ENCODE measurements at regions not wholly inside any gene's neighbourhood (a gene's known extent, or its start where the extent isn't known, plus 50 kb on each side); places are given as distances from the start of the nearest gene placed in this dataset.
"Not testable (repeated sequence)": the region's sequence is repeated elsewhere in the genome, so short reads cannot be mapped to it uniquely, and the experiment has no call there.

DNA sequence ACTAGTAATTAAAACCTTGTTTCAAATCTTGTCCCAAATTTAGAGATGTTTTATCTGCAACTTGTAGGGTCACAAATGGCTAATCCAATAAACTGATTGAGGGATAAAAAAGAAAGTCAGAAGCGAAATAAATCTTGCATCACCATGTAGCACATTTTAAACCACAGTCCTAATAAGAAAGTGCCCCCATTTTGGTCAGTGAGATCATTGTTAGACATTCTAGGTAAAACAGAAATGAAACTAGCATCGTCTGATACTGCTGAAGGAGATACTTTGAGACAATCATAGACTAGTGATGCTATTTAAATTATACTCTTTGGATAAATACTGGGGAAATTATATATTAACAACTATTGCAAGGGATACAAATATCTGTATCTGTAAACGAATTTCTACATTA is 247.9 kb downstream of the AMY1C start:
- H3K4me3 ChIP-seq (replicated peaks; ENCODE audit: low read depth, low read length): no peak overlapping the region
- TF ChIP-seq, protein P1, sequence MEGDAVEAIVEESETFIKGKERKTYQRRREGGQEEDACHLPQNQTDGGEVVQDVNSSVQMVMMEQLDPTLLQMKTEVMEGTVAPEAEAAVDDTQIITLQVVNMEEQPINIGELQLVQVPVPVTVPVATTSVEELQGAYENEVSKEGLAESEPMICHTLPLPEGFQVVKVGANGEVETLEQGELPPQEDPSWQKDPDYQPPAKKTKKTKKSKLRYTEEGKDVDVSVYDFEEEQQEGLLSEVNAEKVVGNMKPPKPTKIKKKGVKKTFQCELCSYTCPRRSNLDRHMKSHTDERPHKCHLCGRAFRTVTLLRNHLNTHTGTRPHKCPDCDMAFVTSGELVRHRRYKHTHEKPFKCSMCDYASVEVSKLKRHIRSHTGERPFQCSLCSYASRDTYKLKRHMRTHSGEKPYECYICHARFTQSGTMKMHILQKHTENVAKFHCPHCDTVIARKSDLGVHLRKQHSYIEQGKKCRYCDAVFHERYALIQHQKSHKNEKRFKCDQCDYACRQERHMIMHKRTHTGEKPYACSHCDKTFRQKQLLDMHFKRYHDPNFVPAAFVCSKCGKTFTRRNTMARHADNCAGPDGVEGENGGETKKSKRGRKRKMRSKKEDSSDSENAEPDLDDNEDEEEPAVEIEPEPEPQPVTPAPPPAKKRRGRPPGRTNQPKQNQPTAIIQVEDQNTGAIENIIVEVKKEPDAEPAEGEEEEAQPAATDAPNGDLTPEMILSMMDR (IDR thresholded peaks at IDR 0.05; ENCODE audit: low read depth, low read length, missing control alignments): no peak
- no peak for DNase-seq (ENCODE audit: extremely low read depth, low read depth)

DNA sequence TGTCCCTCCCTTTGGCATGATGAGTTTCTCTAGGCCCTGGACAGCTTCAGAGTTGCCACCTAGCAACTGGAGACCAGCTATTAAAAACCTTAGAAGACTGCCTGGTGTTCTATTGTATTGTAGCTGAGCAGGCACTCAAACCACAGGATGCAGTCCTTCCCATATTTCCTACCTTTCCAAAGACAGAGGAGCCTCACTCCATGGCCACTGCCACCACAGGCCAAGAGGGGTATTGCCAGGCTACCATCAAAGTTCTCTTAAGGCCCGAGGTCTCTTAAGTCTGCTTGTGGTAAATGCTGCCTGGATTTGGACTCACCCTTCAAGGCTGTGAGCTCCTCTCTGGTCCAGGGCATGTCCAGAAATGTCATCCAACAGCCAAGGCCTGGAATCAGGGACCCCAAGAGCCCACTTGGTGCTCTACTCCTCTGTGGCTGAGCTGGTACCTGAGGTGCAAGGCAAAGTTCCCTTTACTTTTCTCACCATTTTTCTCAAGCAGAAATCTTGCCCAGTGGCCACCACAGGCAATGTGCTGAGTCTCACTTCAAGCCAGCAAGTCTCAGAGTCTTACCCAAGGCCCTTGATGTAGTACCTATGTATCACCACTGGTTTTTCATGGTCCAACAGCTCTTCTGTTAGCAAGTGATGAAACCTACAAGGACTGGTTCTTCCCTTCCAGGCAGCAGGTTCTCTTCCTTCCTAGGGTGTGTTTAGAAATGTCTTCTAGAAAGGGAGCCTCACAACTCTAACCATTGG is 269.4 kb downstream of the AMY1C start:
- TF ChIP-seq, protein P1 (IDR thresholded peaks at IDR 0.05; ENCODE audit: low read depth, low read length, missing control alignments): no peak
- no peak overlapping the region for H3K4me3 ChIP-seq (replicated peaks; ENCODE audit: low read depth, low read length)
- no peak for DNase-seq (ENCODE audit: extremely low read depth, low read depth)

DNA sequence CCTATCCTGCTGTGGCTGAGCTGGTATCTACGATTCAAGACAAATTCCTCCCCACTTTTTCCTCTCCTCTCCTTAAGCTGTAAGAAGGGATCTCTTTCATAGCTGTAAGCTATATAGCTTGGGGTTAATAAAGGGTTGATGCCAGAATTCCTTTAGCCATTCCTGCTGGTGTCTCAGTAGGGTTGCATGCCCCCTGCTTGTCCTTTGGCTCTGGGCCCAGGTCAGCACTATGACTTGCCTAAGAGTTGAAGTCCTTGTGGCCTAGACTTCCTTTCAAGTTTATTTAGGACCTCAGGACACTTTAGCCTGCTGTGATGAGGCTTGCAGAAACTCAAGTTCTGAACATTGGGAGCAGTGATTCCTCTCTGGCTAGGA is 270.0 kb downstream of the AMY1C start:
- TF ChIP-seq, protein P1 (IDR thresholded peaks at IDR 0.05; ENCODE audit: low read depth, low read length, missing control alignments): no peak
- no peak for DNase-seq (ENCODE audit: extremely low read depth, low read depth)
- H3K4me3 ChIP-seq (replicated peaks; ENCODE audit: low read depth, low read length): no peak overlapping the region

DNA sequence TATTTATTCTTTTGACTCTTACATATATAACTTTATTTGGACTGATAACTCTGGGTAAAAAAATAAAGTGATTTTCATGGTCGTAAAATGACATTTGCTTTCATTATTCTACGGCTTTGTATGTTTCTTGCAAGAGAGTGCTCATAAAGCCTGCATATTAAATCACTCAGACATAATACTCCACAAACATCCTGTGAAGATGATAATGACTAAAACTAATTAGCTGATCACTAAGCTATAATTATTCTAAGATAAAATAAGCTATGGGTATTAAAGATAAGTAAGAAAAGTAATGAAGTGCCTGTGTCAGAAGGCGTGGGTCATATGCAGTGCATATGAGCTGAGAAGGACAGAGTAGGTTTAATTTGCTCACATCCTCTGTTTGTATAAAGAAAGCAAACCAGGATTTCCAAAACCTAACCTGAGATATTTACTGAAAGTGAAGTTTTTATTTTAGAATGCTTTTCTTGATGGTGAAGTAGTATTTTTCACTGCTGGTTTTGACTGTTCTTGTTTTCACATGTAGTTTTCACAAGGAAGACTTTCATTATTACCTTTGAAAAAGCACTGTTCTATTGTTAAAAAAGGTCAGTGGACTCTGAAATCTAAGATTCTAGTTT is 278.8 kb downstream of the AMY1C start:
- no peak for DNase-seq (ENCODE audit: extremely low read depth, low read depth)
- H3K4me3 ChIP-seq (replicated peaks; ENCODE audit: low read depth, low read length): no peak overlapping the region
- TF ChIP-seq, protein P1 (IDR thresholded peaks at IDR 0.05; ENCODE audit: low read depth, low read length, missing control alignments): no peak

DNA sequence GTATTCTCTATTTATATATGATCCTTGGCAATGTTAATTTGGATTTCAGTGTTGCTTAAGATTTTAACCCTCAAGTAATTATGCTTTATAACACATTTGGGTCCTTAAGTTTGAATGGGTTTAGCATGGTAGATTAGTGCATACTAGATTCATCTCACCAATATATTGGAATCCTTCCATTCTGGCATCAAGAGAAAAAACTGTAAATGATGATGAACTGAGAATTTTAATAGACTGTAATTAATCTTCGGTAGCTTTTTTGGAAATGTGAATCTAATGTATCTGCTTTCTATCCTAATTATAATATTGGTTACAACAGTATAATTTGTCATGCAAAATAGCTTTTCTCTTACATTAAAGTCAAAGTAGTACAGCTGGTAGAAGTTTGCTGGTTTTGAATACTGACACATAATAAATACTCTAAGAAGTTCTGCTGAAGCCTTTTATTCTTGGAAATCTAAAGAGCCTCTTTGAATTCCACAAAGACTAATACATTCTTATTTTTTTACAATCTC is 279.8 kb downstream of the AMY1C start:
- TF ChIP-seq, protein P1 (IDR thresholded peaks at IDR 0.05; ENCODE audit: low read depth, low read length, missing control alignments): no peak
- no peak for DNase-seq (ENCODE audit: extremely low read depth, low read depth)
- H3K4me3 ChIP-seq (replicated peaks; ENCODE audit: low read depth, low read length): no peak overlapping the region

DNA sequence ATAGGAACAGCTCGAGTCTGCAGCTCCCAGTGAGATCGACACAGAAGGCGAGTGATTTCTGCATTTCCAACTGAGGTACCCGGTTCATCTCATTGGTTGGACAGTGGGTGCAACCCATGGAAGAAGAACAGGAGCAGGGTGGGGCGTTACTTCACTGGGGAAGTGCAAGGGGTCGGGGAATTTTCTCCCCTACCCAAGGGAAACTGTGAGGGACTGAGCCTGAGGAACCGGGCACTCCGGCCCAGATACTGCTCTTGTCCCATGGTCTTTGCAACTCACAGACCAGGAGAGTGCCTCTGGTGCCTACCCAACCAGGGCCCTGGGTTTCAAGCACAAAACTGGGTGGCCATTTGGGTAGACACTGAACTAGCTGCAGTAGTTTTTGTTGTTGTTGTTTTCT is 307.1 kb downstream of the AMY1C start:
- no peak overlapping the region for H3K4me3 ChIP-seq (replicated peaks; ENCODE audit: low read depth, low read length)
- DNase-seq (ENCODE audit: extremely low read depth, low read depth): no peak
- TF ChIP-seq, protein P1 (IDR thresholded peaks at IDR 0.05; ENCODE audit: low read depth, low read length, missing control alignments): no peak

DNA sequence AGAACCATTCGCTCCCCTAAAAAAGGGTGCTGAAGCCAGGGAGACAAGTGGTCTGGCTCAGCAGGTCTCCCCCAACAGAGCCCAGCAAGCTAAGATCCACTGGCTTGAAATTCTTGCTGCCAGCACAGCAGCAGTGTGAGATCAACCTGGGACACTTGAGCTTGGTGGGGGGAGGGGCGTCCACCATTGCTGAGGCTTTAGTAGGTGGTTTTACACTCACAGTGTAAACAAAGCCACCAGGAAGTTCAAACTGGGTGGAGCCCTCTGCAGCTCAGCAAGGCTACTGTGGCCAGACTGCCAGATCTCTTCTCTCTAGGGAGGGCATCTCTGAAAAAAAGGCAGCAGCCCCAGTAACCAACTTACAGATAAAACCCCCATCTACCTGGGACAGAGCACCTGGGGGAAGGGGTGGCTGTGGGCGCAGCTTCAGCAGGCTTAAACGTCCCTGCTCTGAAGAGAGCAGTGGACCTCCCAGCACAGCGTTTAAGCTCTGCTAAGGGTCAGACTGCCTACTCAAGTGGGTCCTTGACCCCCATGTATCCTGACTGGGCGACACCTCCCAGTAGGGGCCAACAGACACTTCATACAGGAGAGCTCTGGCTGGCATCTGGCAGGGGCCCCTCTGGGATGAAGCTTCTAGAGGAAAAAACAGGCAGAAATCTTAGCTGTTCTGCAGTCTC is 307.7 kb downstream of the AMY1C start:
- H3K4me3 ChIP-seq (replicated peaks; ENCODE audit: low read depth, low read length): not testable (repeated sequence)

DNA sequence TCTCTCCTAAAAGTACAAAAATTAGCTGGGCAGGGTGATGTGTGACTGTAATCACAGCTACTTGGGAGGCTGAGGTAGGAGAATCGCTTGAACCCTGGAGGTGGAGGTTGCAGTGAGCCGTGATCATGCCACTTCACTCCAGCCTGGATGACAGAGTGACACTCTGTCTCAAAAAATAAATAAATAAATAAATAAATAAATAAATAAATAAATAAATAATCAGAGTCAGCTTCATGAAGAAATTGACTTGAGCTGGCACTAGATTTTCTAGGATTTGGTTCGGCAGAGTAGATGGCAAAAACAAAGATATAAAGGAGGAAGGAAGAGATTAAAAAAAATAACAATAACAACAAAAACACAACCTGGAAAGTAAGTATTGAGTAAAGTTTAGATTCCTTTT is 311.9 kb downstream of the AMY1C start:
- not testable (repeated sequence) for DNase-seq (ENCODE audit: extremely low read depth, low read depth); H3K4me3 ChIP-seq (replicated peaks; ENCODE audit: low read depth, low read length)

More for the DNA sequence above, 307.7 kb downstream of the AMY1C start:
- DNase-seq (ENCODE audit: extremely low read depth, low read depth): not testable (repeated sequence)
